IPS-18a (cell line): ENCODE measurements at regions not wholly inside any gene's neighbourhood (a gene's known extent, or its start where the extent isn't known, plus 50 kb on each side); places are given as distances from the start of the nearest gene placed in this dataset.

Experiments
- H3K27ac ChIP-seq: one replicate; pipeline ENCODE4 v1.5.1; 2013; ENCODE audit warnings: low read length
- H3K27me3 ChIP-seq: one replicate; pipeline ENCODE4 v1.6.1; 2013; ENCODE audit warnings: mild to moderate bottlenecking, low read length; ENCODE audit not compliant: control insufficient read depth, insufficient read depth
- H3K36me3 ChIP-seq: one replicate; pipeline ENCODE4 v1.6.1; 2013; ENCODE audit warnings: low read depth, low read length; ENCODE audit not compliant: control insufficient read depth
- H3K4me1 ChIP-seq: one replicate; pipeline ENCODE4 v1.6.1; 2013; ENCODE audit warnings: low read depth, low read length; ENCODE audit not compliant: control insufficient read depth
- H3K4me3 ChIP-seq: one replicate; pipeline ENCODE4 v1.5.1; 2013; ENCODE audit warnings: low read length
- H3K9ac ChIP-seq: one replicate; pipeline ENCODE4 v1.6.1; 2013; ENCODE audit warnings: mild to moderate bottlenecking, low read length, moderate library complexity
- H3K9me3 ChIP-seq: one replicate; pipeline ENCODE4 v1.6.1; 2013; ENCODE audit warnings: low read depth, low read length; ENCODE audit not compliant: control insufficient read depth

DNA sequence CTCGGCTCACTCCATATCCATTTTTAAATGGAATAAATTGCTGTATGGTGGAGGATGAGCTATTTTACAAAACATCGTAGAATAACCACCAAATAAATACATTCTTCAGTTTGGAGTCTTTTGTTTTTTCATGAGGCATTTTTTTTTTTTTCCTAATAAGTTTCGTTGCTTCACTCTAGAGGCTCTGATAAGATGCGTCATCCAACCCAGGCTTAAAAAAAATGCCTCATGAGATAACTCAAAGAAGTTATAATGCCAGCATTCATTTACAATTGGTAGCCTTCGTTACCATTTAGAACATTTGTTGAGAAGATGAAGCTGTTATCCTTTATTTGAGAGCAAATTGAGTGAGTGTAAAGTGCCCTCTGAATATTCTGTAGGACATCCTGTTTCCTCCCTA lies 172.2 kb upstream of the CENPE start:
- no peak overlapping the region for H3K9ac ChIP-seq
- no peaks in the 10 kb centered on the region for H3K27me3 ChIP-seq
- H3K4me1 ChIP-seq: peaks cover 7% of the 10 kb centered on the region
- no peak overlapping the region for H3K4me3 ChIP-seq
- no peak overlapping the region for H3K27ac ChIP-seq
- no peaks in the 10 kb centered on the region for H3K36me3 ChIP-seq
- no peaks in the 10 kb centered on the region for H3K9me3 ChIP-seq

DNA sequence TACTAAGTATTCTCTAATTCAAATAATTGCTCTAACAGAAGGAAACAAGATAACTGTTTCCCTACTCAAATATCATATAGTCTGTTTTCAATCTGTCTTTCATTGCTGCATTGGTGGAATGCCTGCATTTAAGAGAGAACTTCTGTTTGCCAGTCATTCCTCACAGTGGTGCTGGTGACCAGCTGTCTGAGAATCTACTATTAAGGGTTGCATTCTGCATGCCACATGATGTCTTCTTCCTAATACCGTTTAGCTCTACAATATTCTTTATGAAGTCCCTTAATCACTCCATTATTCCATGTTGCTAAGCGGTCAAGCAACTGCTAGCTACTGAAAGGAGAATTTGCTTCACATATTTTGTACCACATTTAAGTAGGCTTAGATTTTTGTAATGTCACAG lies 167.1 kb upstream of the CENPE start:
- Histone ChIP-seq H3K36me3 (no peaks in the 10 kb centered on the region), H3K27ac (no peak overlapping the region), H3K4me3 (no peak overlapping the region), H3K9ac (no peak overlapping the region), H3K4me1 (no peaks in the 10 kb centered on the region), H3K9me3 (peaks cover 12% of the 10 kb centered on the region), H3K27me3 (no peaks in the 10 kb centered on the region)

DNA sequence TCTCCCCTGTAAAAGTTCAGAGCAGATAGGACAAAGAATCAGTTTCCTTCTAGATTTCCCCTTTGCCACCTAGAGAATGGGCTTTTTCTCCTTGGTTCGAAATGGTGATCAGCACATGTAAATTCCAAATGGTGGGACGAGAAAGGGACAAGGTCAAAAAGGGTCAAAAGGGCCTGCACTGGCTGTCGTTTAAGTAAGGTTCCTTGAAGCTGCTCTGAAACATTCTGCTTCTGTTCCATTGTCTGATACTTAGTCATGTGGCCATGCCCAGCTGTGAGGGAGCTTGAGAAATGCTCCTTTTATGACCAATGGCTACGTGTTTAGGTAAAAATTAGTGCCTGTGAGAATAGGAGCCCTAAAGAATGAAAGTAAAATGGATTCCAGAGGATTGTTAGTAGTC lies 165.9 kb upstream of the CENPE start:
- no peaks in the 10 kb centered on the region for H3K27me3 ChIP-seq
- H3K27ac ChIP-seq: no peak overlapping the region
- H3K9me3 ChIP-seq: peaks cover 24% of the 10 kb centered on the region
- H3K4me1 ChIP-seq: no peaks in the 10 kb centered on the region
- no peak overlapping the region for H3K4me3 ChIP-seq
- H3K36me3 ChIP-seq: no peaks in the 10 kb centered on the region
- H3K9ac ChIP-seq: no peak overlapping the region

DNA sequence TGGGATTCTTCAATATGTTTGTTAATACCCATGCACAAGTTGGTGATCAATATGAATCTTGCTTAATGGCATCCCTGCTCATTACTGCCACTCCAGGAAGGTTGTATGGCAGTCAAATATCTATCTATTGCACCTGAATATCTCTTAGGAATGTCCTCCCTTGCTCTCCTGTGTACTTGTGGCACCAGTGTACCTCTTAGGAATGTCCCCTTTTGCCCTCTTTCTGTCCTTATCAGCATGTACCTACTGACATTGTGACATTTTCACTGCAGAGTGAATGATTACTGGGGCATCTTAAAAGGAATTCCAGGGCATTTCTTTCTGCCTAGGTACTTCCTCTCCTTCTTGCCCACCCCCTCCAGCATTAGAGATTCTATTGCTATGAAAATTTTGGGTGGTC lies 163.8 kb upstream of the CENPE start:
- peaks cover 32% of the 10 kb centered on the region for H3K9me3 ChIP-seq
- no peaks in the 10 kb centered on the region for H3K27me3 ChIP-seq
- no peak overlapping the region for H3K4me3 ChIP-seq
- H3K9ac ChIP-seq: no peak overlapping the region
- H3K36me3 ChIP-seq: no peaks in the 10 kb centered on the region
- no peaks in the 10 kb centered on the region for H3K4me1 ChIP-seq
- H3K27ac ChIP-seq: no peak overlapping the region

DNA sequence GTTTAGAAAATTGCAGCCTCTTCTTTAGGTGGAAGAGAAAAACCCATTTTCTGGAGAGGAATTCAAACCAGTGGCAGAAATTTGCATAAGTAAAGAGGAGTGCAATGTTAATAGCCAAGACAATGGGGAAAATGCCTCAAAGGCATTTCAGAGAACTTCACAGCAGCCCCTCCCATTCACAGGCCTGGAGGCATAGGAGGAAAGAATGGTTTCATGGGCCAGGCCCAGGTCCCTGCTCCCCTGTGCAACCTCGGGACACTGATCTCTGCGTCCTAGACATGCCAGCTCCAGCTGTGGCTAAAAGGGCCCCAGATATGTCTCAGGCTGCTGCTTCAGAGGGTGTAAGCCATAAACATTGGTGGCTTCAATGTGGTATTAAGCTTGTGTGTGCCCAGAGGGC lies 161.8 kb upstream of the CENPE start:
- Histone ChIP-seq H3K27me3 (no peaks in the 10 kb centered on the region), H3K4me3 (no peak overlapping the region), H3K9ac (no peak overlapping the region), H3K4me1 (no peaks in the 10 kb centered on the region), H3K36me3 (no peaks in the 10 kb centered on the region), H3K27ac (no peak overlapping the region), H3K9me3 (peaks cover 32% of the 10 kb centered on the region)

DNA sequence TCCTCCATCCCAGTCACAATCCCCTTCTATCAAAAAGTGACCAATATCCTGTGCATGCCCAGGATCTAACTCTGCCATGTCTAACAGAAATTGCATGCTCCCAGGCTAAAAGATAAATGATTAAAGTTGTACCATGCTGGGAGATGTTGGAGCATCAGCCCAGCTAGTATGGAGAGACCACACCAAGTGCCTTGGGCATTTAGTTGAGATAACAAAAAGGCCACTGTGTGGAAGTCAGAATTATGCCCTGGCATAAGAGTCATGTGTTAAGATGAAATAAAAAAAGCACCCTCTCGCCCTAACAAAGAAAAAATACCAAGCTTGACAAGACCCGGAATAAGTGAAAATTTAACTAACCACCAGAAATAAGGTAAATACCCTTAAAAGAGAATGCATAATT lies 155.9 kb upstream of the CENPE start:
- H3K27ac ChIP-seq: no peak overlapping the region
- H3K9ac ChIP-seq: no peak overlapping the region
- no peaks in the 10 kb centered on the region for H3K36me3 ChIP-seq
- H3K4me1 ChIP-seq: no peaks in the 10 kb centered on the region
- no peaks in the 10 kb centered on the region for H3K27me3 ChIP-seq
- no peak overlapping the region for H3K4me3 ChIP-seq
- peaks cover 8% of the 10 kb centered on the region for H3K9me3 ChIP-seq

DNA sequence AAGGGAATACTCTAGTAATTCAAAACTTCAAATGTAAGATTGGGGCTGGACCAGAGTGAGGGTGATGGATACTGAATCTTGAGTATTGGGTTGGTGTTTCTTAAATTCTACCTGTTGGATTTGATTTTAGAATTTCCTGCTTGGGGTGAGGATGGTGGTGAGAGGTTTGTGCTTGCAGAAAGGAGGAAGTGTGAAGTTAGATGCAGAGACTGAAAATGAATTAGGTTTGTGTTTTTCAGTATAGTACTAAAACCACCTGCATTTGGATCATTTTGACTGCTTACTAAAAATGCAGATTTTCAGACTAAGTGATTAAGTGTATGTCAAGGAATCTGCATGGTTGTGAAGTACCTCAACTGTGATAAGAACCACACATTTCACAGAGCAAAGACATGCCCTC lies 131.5 kb upstream of the CENPE start:
- no peaks in the 10 kb centered on the region for H3K36me3 ChIP-seq
- H3K27me3 ChIP-seq: no peaks in the 10 kb centered on the region
- H3K4me1 ChIP-seq: no peaks in the 10 kb centered on the region
- no peak overlapping the region for H3K4me3 ChIP-seq
- no peaks in the 10 kb centered on the region for H3K9me3 ChIP-seq
- H3K27ac ChIP-seq: no peak overlapping the region
- H3K9ac ChIP-seq: no peak overlapping the region

DNA sequence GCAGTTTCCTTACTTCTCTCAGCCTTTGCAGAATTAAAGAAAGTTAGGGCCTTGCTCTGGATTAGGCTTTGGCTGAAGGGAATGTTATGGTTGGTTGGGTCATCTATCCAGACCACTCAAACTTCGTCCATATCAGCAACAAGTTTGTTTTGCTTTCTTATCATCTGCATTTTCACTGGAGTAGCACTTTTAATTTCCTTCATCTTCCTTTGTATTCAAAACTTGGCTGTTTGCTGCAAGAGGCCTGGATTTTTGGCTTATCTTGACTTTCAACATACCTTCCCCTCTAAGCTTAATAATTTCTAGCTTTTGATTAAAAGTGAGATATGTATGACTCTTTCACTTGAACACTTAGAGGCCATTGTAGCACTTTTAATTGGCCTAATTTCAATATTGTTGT lies 126.7 kb upstream of the CENPE start:
- Histone ChIP-seq H3K4me1 (peaks cover 4% of the 10 kb centered on the region), H3K9me3 (no peaks in the 10 kb centered on the region), H3K27ac (no peak overlapping the region), H3K27me3 (no peaks in the 10 kb centered on the region), H3K9ac (no peak overlapping the region), H3K4me3 (no peak overlapping the region), H3K36me3 (no peaks in the 10 kb centered on the region)

DNA sequence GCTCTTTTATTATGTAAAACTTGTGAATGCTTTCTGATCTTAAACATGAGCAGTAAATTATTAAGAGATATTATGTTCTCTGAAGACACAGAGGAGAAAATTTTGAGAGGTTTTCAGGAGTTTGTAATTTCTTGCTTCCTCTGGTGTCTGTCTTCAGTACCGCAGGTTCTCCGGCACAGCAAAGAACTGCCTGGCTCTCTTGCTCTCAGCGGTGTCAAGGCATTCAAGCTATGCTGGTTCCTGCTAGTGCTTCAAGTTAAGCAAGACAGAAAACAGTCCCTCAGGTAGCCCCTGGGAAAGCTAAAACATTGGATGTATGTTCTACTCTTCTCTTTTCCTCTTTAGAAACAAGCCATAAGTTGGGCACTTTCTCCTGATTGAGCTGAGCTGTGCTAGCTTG lies 120.2 kb upstream of the CENPE start:
- no peak overlapping the region for H3K27ac ChIP-seq
- H3K4me1 ChIP-seq: peaks cover 9% of the 10 kb centered on the region
- H3K27me3 ChIP-seq: no peaks in the 10 kb centered on the region
- peaks cover 4% of the 10 kb centered on the region for H3K9me3 ChIP-seq
- no peaks in the 10 kb centered on the region for H3K36me3 ChIP-seq
- H3K9ac ChIP-seq: no peak overlapping the region
- no peak overlapping the region for H3K4me3 ChIP-seq

DNA sequence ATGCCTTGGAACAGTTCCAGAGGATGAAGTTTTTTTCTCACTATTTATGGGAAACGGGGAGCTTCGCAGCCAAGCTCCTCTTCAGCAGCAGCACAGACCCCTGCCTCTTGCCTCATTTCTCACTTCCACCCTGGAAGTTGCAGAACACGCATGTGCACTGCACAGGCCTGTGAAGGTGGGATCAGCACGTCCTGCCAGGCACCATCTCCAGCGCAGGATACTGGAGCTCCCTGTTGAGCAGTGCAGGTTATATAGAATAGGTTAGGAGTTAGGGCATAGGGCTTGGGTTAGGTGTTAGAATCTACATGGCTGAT lies 110.1 kb upstream of the CENPE start:
- Histone ChIP-seq H3K4me1 (peaks cover 11% of the 10 kb centered on the region), H3K27ac (no peak overlapping the region), H3K4me3 (no peak overlapping the region), H3K36me3 (no peaks in the 10 kb centered on the region), H3K9me3 (no peaks in the 10 kb centered on the region), H3K27me3 (no peaks in the 10 kb centered on the region), H3K9ac (no peak overlapping the region)

DNA sequence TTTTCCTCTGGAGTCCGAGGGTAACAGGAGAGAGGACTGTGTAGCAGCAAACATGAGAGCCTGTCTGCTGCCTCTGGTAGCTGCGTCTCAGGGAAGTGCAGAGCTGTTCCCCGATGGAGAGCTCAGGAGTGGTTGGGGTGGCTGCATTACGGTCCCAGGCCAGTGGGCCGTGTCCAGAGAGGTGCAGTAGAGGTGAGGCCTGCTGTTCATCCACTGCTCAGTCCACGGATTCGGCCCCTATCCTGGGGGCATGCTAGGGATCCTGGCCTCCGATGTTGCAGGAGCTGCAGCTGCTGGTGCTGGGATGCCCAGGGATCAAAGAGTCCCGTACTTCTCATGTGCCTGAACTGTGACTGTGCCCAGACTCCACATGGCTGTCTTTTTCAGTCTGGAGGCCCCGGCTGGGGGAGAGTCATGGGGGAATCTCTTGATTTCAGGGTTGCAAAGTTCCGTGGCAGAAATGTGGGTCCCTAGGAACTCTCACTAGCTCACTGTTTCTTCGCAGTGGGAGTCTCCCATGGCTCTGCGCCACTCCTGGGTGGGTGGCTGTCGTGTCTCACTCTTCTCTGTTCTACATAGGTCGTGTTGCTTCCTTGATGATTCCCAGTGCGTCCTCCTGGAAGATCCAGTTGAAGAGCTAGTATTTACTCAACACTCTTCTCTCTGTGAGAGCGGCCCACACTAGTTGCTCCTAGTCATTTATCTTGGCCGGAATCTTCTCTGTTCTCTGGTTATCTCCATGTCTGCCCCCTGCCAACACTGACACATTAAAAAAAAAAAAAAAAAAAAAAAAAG lies 109.5 kb upstream of the CENPE start:
- Histone ChIP-seq H3K36me3 (no peaks in the 10 kb centered on the region), H3K27ac (no peak overlapping the region), H3K9ac (no peak overlapping the region), H3K9me3 (no peaks in the 10 kb centered on the region), H3K27me3 (no peaks in the 10 kb centered on the region), H3K4me1 (peaks cover 16% of the 10 kb centered on the region), H3K4me3 (no peak overlapping the region)

DNA sequence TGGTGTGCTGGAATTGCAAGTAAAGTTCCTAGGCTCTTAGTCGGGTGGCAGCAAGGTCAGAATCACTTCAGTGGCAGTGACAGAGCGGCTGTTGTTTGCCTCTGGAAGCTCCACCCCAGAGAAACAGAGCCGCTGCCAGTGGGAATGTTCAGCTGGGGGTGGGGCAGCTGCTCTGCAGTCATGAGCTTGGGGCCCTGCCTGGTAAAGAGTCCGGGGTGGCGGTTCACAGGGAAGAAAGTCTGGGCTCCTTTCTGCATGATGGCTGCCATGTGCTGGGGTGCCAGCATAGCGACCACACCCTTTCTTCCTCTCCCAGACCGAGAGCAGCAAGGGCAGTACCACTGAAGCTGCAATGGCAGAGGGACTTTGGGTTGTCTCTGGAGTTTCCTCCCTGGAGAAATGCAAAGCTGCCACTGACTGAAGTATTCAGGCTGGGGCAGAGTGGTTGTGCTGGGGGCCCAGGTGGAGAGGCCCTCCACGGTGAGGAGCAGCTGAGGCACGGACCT lies 108.8 kb upstream of the CENPE start:
- H3K9ac ChIP-seq: no peak overlapping the region

More for the DNA sequence above, 108.8 kb upstream of the CENPE start:
- no peaks in the 10 kb centered on the region for H3K27me3 ChIP-seq
- H3K9me3 ChIP-seq: no peaks in the 10 kb centered on the region
- no peak overlapping the region for H3K27ac ChIP-seq
- no peak overlapping the region for H3K4me3 ChIP-seq
- H3K4me1 ChIP-seq: peaks cover 18% of the 10 kb centered on the region
- H3K36me3 ChIP-seq: no peaks in the 10 kb centered on the region
